IMR-90 (cell line): ENCODE measurements at regions not wholly inside any gene's neighbourhood (a gene's known extent, or its start where the extent isn't known, plus 50 kb on each side); places are given as distances from the start of the nearest gene placed in this dataset.

Source experiments
- ATAC-seq: fragments of 200-7000 bp; cut with Tn5 transposase; 2 replicates; pipeline ENCODE4 v1.9.1; 2020; ENCODE audit warnings: low read depth, mild to moderate bottlenecking, moderate library complexity
- BruUV-seq: library from RNA; stranded (reverse); fragments of 400-500 nt; replicated peaks from 2 replicates; lab custom pipeline; 2021; lab: Mats Ljungman, UMichigan
- CTCF ChIA-PET: fragments of 300-600 bp; formaldehyde crosslinking; extraction: SDS; loops from one replicate; lab custom pipeline; 2021; ENCODE audit warnings: antibody characterized with exemption; lab: Yijun Ruan, JAX
- POLR2A ChIA-PET: fragments of 300-600 bp; sonication (Branson Sonifier 250); formaldehyde crosslinking; loops from one replicate; lab custom pipeline; 2022; ENCODE audit warnings: antibody characterized with exemption; ENCODE audit not compliant: unreplicated experiment; lab: Charles Lee
- DNase-seq: peaks from one replicate; pipeline ENCODE4 v3.0.0; 2013
- H2AFZ ChIP-seq: replicated peaks from 2 replicates; pipeline ENCODE3; 2013; ENCODE audit warnings: low read length, mild to moderate bottlenecking; ENCODE audit not compliant: poor library complexity
- H2AK5ac ChIP-seq: 2 replicates; pipeline ENCODE4 v1.6.1; 2013; ENCODE audit warnings: low read depth, low read length, inconsistent platforms
- H2AK9ac ChIP-seq: replicated peaks from 2 replicates; pipeline ENCODE3; 2013; ENCODE audit warnings: mild to moderate bottlenecking, low read depth, low read length, moderate library complexity; ENCODE audit not compliant: poor library complexity
- H2BK120ac ChIP-seq: 2 replicates; pipeline ENCODE4 v1.6.1; 2013; ENCODE audit warnings: low read depth, low read length, inconsistent platforms
- H2BK15ac ChIP-seq: 3 replicates; pipeline ENCODE4 v1.6.1; 2013; ENCODE audit warnings: low read depth, low read length, inconsistent platforms
- H2BK20ac ChIP-seq: 2 replicates; pipeline ENCODE4 v1.6.1; 2013; ENCODE audit warnings: low read depth, mild to moderate bottlenecking, inconsistent platforms, low read length, moderate library complexity
- H2BK5ac ChIP-seq: 2 replicates; pipeline ENCODE4 v1.6.1; 2013; ENCODE audit warnings: mild to moderate bottlenecking, low read depth, low read length, inconsistent platforms; ENCODE audit not compliant: poor library complexity, severe bottlenecking
- H3K14ac ChIP-seq: replicated peaks from 2 replicates; pipeline ENCODE4 v1.6.1; 2013; ENCODE audit warnings: low read depth, low read length, inconsistent platforms
- H3K18ac ChIP-seq: 2 replicates; pipeline ENCODE4 v1.6.1; 2013; ENCODE audit warnings: low read depth, low read length, control low read depth
- H3K23ac ChIP-seq: 2 replicates; pipeline ENCODE4 v1.6.1; 2013; ENCODE audit warnings: low read depth, low read length, inconsistent platforms
- H3K27ac ChIP-seq: 2 replicates; pipeline ENCODE4 v1.5.1; 2013; ENCODE audit warnings: mild to moderate bottlenecking, control low read depth, low read length; ENCODE audit not compliant: insufficient read depth
- H3K27me3 ChIP-seq: 2 replicates; pipeline ENCODE4 v1.6.1; 2013; ENCODE audit warnings: low read length; ENCODE audit not compliant: control insufficient read depth, insufficient read depth
- H3K36me3 ChIP-seq: 2 replicates; pipeline ENCODE4 v1.6.1; 2013; ENCODE audit warnings: low read length, mixed read lengths; ENCODE audit not compliant: control insufficient read depth, insufficient read depth
- H3K4ac ChIP-seq: 2 replicates; pipeline ENCODE4 v1.6.1; 2013; ENCODE audit warnings: low read depth, low read length, inconsistent platforms
- H3K4me1 ChIP-seq: 2 replicates; pipeline ENCODE4 v1.6.1; 2013; ENCODE audit warnings: low read length, mixed read lengths; ENCODE audit not compliant: control insufficient read depth, insufficient read depth
- H3K4me2 ChIP-seq: 2 replicates; pipeline ENCODE4 v1.6.1; 2013; ENCODE audit warnings: low read depth, mild to moderate bottlenecking, control low read depth, low read length, moderate library complexity
- H3K4me3 ChIP-seq: 2 replicates; pipeline ENCODE4 v1.5.1; 2013; ENCODE audit warnings: low read depth, mild to moderate bottlenecking, control low read depth, low read length, moderate library complexity; ENCODE audit not compliant: insufficient read depth
- H3K56ac ChIP-seq: 2 replicates; pipeline ENCODE4 v1.6.1; 2013; ENCODE audit warnings: low read length, inconsistent platforms; ENCODE audit not compliant: insufficient read depth; ENCODE audit errors: extremely low read depth
- H3K79me1 ChIP-seq, 2 experiments: 2 replicates each; pipeline ENCODE4 v1.6.1; 2013; ENCODE audit warnings: low read length in 2 of 2, inconsistent platforms in 1 of 2, low read depth in 1 of 2
- H3K9ac ChIP-seq: 2 replicates; pipeline ENCODE4 v1.6.1; 2013; ENCODE audit warnings: low read depth, low read length, control low read depth
- H3K9me1 ChIP-seq: 2 replicates; pipeline ENCODE4 v1.6.1; 2013; ENCODE audit warnings: low read length, inconsistent platforms; ENCODE audit not compliant: insufficient read depth
- H3K9me3 ChIP-seq: 2 replicates; pipeline ENCODE4 v1.6.1; 2013; ENCODE audit warnings: low read length; ENCODE audit not compliant: control insufficient read depth, insufficient read depth
- H4K20me1 ChIP-seq: 2 replicates; pipeline ENCODE4 v1.6.1; 2013; ENCODE audit warnings: low read length, inconsistent platforms; ENCODE audit not compliant: insufficient read depth
- H4K5ac ChIP-seq: 2 replicates; pipeline ENCODE4 v1.6.1; 2013; ENCODE audit warnings: mild to moderate bottlenecking, low read depth, low read length, control low read depth
- H4K8ac ChIP-seq, 2 experiments: 2 replicates each; pipeline ENCODE4 v1.6.1; 2013; ENCODE audit warnings: low read depth in 2 of 2, low read length in 2 of 2, control low read depth in 1 of 2, inconsistent platforms in 1 of 2
- H4K91ac ChIP-seq: 2 replicates; pipeline ENCODE4 v1.6.1; 2013; ENCODE audit warnings: low read depth, low read length, inconsistent platforms; ENCODE audit not compliant: insufficient read depth
- MAZ ChIP-seq: IDR thresholded peaks from 2 replicates; pipeline ENCODE4 v1.6.1; 2012; ENCODE audit warnings: low read depth, mild to moderate bottlenecking, low read length, improper control_type of control experiment, moderate library complexity, borderline replicate concordance
- MXI1 ChIP-seq: IDR thresholded peaks from 2 replicates; pipeline ENCODE4 v1.6.1; 2012; ENCODE audit warnings: low read depth, mild to moderate bottlenecking, low read length, moderate library complexity, borderline replicate concordance
- NFE2L2 ChIP-seq: fragments of 150-350 bp; IDR thresholded peaks from 2 replicates; pipeline ENCODE4 v1.6.1; 2016; ENCODE audit warnings: low read depth, mild to moderate bottlenecking, low read length
- WGBS, 2 experiments: methylation state at CpG; one replicate each; pipeline versions ENCODE4 v1.1.5 to v1.1.7; 2013; ENCODE audit warnings: missing lambda C conversion rate in 2 of 2; ENCODE audit not compliant: insufficient read length in 1 of 2; ENCODE audit errors: extremely low coverage in 2 of 2; 5-methylcytosine and 5-hydroxymethylcytosine counted together
- dilution Hi-C: fragments of 300-500 bp; cut with HindIII; formaldehyde crosslinking; loops from one replicate; pipeline ENCODE4 v1.14.3; 2018; ENCODE audit warnings: low sequenced_read_pairs; ENCODE audit not compliant: unreplicated experiment
- in situ Hi-C: fragments of 300-500 bp; cut with MboI; formaldehyde crosslinking; loops from 3 replicates; pipeline ENCODE4 v1.14.3; 2019; ENCODE audit warnings: low sequenced_read_pairs, inconsistent platforms, mixed read lengths
- intact Hi-C: fragments of 100-400 bp; cut with micrococcal nuclease; formaldehyde crosslinking; loops from 2 replicates; pipeline ENCODE4 v1.10.0; 2022
- TF ChIP-seq, protein P1 (sequence below): conservative IDR thresholded peaks from 2 replicates; pipeline ENCODE4 v1.5.1; 2012; ENCODE audit warnings: mild to moderate bottlenecking, low read depth, low read length, improper control_type of control experiment

DNA sequence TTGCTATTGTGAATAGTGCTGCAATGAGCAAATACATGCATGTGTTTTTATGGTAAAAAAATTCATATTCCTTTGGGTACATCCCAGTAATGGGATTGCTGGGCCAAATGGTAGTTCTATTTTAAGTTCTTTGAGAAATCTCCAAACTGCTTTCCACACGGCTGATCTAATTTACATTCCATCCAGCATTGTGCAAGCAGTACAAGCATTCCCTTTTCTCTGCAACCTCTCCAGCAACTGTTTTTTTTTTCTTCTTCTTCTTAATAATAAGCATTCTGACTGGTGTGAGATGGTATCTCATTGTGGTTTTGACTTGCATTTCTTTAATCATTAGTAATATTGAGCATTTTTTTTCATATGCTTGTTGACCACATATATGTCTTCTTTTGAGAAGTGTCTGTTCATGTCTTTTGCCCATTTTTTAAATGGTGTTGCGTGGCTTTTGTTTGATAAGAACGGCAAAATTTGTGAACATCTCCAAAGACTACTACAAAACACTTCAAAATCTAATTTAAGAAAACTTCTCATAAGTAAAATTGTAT, 136.1 kb upstream of the MYO3A start:
- Histone ChIP-seq H3K9me1 (no peaks in the 10 kb centered on the region), H3K23ac (no peak overlapping the region), H2BK120ac (no peak overlapping the region), H3K56ac (no peak overlapping the region), H3K79me1 (no peaks in the 10 kb centered on the region), H3K14ac (no peak overlapping the region), H3K27ac (no peak overlapping the region), H2BK20ac (no peak overlapping the region), H3K9me3 (peaks cover 4% of the 10 kb centered on the region), H4K5ac (no peak overlapping the region), H2BK5ac (no peak overlapping the region), H3K4me2 (no peak overlapping the region), H2BK15ac (no peak overlapping the region), H3K18ac (no peak overlapping the region), H3K9ac (no peak overlapping the region), H4K20me1 (no peaks in the 10 kb centered on the region), H3K4me3 (no peak overlapping the region), H2AK5ac (no peak overlapping the region), H3K4me1 (no peaks in the 10 kb centered on the region), H3K36me3 (no peaks in the 10 kb centered on the region), H3K27me3 (no peaks in the 10 kb centered on the region), H3K4ac (no peak overlapping the region), H4K91ac (no peak overlapping the region), H2AFZ (no peak overlapping the region), H4K8ac (no peak overlapping the region), H2AK9ac (no peak overlapping the region)
- DNase-seq (no peak), ATAC-seq (no peak)
- ChIA-PET POLR2A (no interaction called here), CTCF (no interaction called here)
- dilution Hi-C loops (no loop called here), in situ Hi-C loops (no loop called here), intact Hi-C loops (no loop called here)
- no CpG with 5 or more reads among the region's 3 CpGs for WGBS, 2 experiments
- TF ChIP-seq NFE2L2, result no peak
- TF ChIP-seq, protein P1, sequence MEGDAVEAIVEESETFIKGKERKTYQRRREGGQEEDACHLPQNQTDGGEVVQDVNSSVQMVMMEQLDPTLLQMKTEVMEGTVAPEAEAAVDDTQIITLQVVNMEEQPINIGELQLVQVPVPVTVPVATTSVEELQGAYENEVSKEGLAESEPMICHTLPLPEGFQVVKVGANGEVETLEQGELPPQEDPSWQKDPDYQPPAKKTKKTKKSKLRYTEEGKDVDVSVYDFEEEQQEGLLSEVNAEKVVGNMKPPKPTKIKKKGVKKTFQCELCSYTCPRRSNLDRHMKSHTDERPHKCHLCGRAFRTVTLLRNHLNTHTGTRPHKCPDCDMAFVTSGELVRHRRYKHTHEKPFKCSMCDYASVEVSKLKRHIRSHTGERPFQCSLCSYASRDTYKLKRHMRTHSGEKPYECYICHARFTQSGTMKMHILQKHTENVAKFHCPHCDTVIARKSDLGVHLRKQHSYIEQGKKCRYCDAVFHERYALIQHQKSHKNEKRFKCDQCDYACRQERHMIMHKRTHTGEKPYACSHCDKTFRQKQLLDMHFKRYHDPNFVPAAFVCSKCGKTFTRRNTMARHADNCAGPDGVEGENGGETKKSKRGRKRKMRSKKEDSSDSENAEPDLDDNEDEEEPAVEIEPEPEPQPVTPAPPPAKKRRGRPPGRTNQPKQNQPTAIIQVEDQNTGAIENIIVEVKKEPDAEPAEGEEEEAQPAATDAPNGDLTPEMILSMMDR, result no peak
- no peak for TF ChIP-seq MAZ
- TF ChIP-seq MXI1, result no peak
- no TSS peak for BruUV-seq
